ENCODE measurements at regions not wholly inside any gene's neighbourhood (a gene's known extent, or its start where the extent isn't known, plus 50 kb on each side); places are given as distances from the start of the nearest gene placed in this dataset.

GRCh38 chr6:6946206-6947155 is 161.3 kb upstream of the RREB1 start:
- no peak for TF ChIP-seq EZH2 (IDR thresholded peaks at IDR 0.05; ENCODE audit: borderline replicate concordance, low read length)
- TF ChIP-seq CTCF (IDR thresholded peaks at IDR 0.05; ENCODE audit: low read length), result no peak
